ENCODE measurements at regions not wholly inside any gene's neighbourhood (a gene's known extent, or its start where the extent isn't known, plus 50 kb on each side); places are given as distances from the start of the nearest gene placed in this dataset.
A peak's percentile ranks its signal among the peaks of the same experiment; 100 is the strongest.
"Not testable (repeated sequence)": the region's sequence is repeated elsewhere in the genome, so short reads cannot be mapped to it uniquely, and the experiment has no call there.

- H3K4me1 Mint-ChIP-seq; POLR2A ChIA-PET; H3K27me3 Mint-ChIP-seq; H3K4me3 Mint-ChIP-seq; DNase-seq; H3K36me3 Mint-ChIP-seq (ENCODE audit: low read depth); H3K27ac Mint-ChIP-seq: not testable (repeated sequence)
- CTCF ChIA-PET: interaction anchor here (0.7 to 1.0 kb wide), 2 partner anchors 11 to 17 kb away, joined by 3 to 6 read pairs; no protein-coding TSS in a partner anchor
- peaks cover 12% of the 10 kb centered on the region for H3K9me3 Mint-ChIP-seq
Observed at GRCh38 chr19:13680708-13681360, 83.5 kb upstream of the MRI1 start.

GRCh38 chr19:13676967-13677366 lies 87.4 kb upstream of the MRI1 start:
- H3K27ac Mint-ChIP-seq; H3K27me3 Mint-ChIP-seq; DNase-seq; CTCF ChIA-PET; H3K36me3 Mint-ChIP-seq (ENCODE audit: low read depth); POLR2A ChIA-PET; H3K4me3 Mint-ChIP-seq; H3K4me1 Mint-ChIP-seq: not testable (repeated sequence)
- peaks cover 23% of the 10 kb centered on the region for H3K9me3 Mint-ChIP-seq

GRCh38 chr19:13672480-13673175 lies 91.7 kb upstream of the MRI1 start:
- H3K27ac Mint-ChIP-seq; CTCF ChIA-PET; H3K36me3 Mint-ChIP-seq (ENCODE audit: low read depth); H3K4me3 Mint-ChIP-seq; H3K27me3 Mint-ChIP-seq; H3K4me1 Mint-ChIP-seq; POLR2A ChIA-PET: not testable (repeated sequence)
- peak; percentile 47 for DNase-seq
- peaks cover 14% of the 10 kb centered on the region for H3K9me3 Mint-ChIP-seq

- POLR2A ChIA-PET: no interaction called here
- peaks cover 6% of the 10 kb centered on the region for H3K36me3 Mint-ChIP-seq (ENCODE audit: low read depth)
Observed at GRCh38 chr19:13670846-13671245, 93.5 kb upstream of the MRI1 start.

GRCh38 chr19:13669780-13670355 lies 94.5 kb upstream of the MRI1 start:
- H3K4me3 Mint-ChIP-seq: no peak overlapping the region
- H3K27me3 Mint-ChIP-seq: no peaks in the 10 kb centered on the region
- peaks cover 4% of the 10 kb centered on the region for H3K4me1 Mint-ChIP-seq
- POLR2A ChIA-PET: no interaction called here
- CTCF ChIA-PET: interaction anchor here (0.5 kb wide), 1 partner anchor 11 kb away, joined by 3 read pairs; no protein-coding TSS in a partner anchor
- H3K27ac Mint-ChIP-seq: no peak overlapping the region
- H3K36me3 Mint-ChIP-seq (ENCODE audit: low read depth): peaks cover 6% of the 10 kb centered on the region
- peaks cover 14% of the 10 kb centered on the region for H3K9me3 Mint-ChIP-seq
- no peak for DNase-seq

More at GRCh38 chr19:13670846-13671245, 93.5 kb upstream of the MRI1 start:
- peaks cover 4% of the 10 kb centered on the region for H3K4me1 Mint-ChIP-seq
- H3K27ac Mint-ChIP-seq: no peak overlapping the region
- no peaks in the 10 kb centered on the region for H3K27me3 Mint-ChIP-seq
- no peak for DNase-seq
- H3K4me3 Mint-ChIP-seq: no peak overlapping the region
- CTCF ChIA-PET: no interaction called here
- peaks cover 14% of the 10 kb centered on the region for H3K9me3 Mint-ChIP-seq

- ChIA-PET POLR2A (no interaction called here), CTCF (no interaction called here)
- DNase-seq: no peak
- no peak overlapping the region for H3K27ac Mint-ChIP-seq
- peaks cover 12% of the 10 kb centered on the region for H3K9me3 Mint-ChIP-seq
- H3K27me3 Mint-ChIP-seq: no peaks in the 10 kb centered on the region
- peaks cover 6% of the 10 kb centered on the region for H3K36me3 Mint-ChIP-seq (ENCODE audit: low read depth)
- no peak overlapping the region for H3K4me3 Mint-ChIP-seq
- H3K4me1 Mint-ChIP-seq: peaks cover 4% of the 10 kb centered on the region
Observed at GRCh38 chr19:13668964-13669363, 95.4 kb upstream of the MRI1 start.

- Mint-ChIP-seq H3K27me3 (no peaks in the 10 kb centered on the region), H3K27ac (no peak overlapping the region), H3K4me1 (no peaks in the 10 kb centered on the region), H3K4me3 (no peak overlapping the region), H3K9me3 (peaks cover 3% of the 10 kb centered on the region), H3K36me3 (ENCODE audit: low read depth) (no peaks in the 10 kb centered on the region)
- ChIA-PET CTCF (no interaction called here), POLR2A (no interaction called here)
- DNase-seq: no peak
Observed at GRCh38 chr19:13666165-13666564, 98.2 kb upstream of the MRI1 start.

- no peaks in the 10 kb centered on the region for H3K9me3 Mint-ChIP-seq
- POLR2A ChIA-PET: no interaction called here
- no peak for DNase-seq
- no peaks in the 10 kb centered on the region for H3K36me3 Mint-ChIP-seq (ENCODE audit: low read depth)
- no peaks in the 10 kb centered on the region for H3K27me3 Mint-ChIP-seq
- no peak overlapping the region for H3K4me3 Mint-ChIP-seq
- H3K4me1 Mint-ChIP-seq: no peaks in the 10 kb centered on the region
- CTCF ChIA-PET: no interaction called here
- no peak overlapping the region for H3K27ac Mint-ChIP-seq
Observed at GRCh38 chr19:13665125-13665905, 99.0 kb upstream of the MRI1 start.

- Mint-ChIP-seq H3K4me1 (peaks cover 4% of the 10 kb centered on the region), H3K27ac (no peak overlapping the region), H3K4me3 (no peak overlapping the region), H3K27me3 (no peaks in the 10 kb centered on the region), H3K9me3 (peaks cover 10% of the 10 kb centered on the region), H3K36me3 (ENCODE audit: low read depth) (no peaks in the 10 kb centered on the region)
- no peak for DNase-seq
- ChIA-PET POLR2A (no interaction called here), CTCF (interaction anchor here (0.6 kb wide), 1 partner anchor 35 kb away, joined by 3 read pairs; no protein-coding TSS in a partner anchor)
Observed at GRCh38 chr19:13652810-13653590, 111.3 kb upstream of the MRI1 start.

GRCh38 chr19:13646758-13647157 lies 117.6 kb upstream of the MRI1 start:
- CTCF ChIA-PET: interaction anchor here (0.6 kb wide), 1 partner anchor 38 kb away, joined by 6 read pairs; no protein-coding TSS in a partner anchor
- H3K27ac Mint-ChIP-seq: no peak overlapping the region
- DNase-seq: no peak
- POLR2A ChIA-PET: no interaction called here
- H3K4me3 Mint-ChIP-seq: no peak overlapping the region
- H3K36me3 Mint-ChIP-seq (ENCODE audit: low read depth): no peaks in the 10 kb centered on the region
- no peaks in the 10 kb centered on the region for H3K27me3 Mint-ChIP-seq
- H3K4me1 Mint-ChIP-seq: no peaks in the 10 kb centered on the region
- no peaks in the 10 kb centered on the region for H3K9me3 Mint-ChIP-seq

GRCh38 chr19:13644645-13645044 lies 119.7 kb upstream of the MRI1 start:
- DNase-seq: no peak
- H3K4me3 Mint-ChIP-seq: no peak overlapping the region
- ChIA-PET POLR2A (interaction anchor here (0.6 kb wide), 1 partner anchor 1204 kb away, joined by 3 read pairs; the partner anchor contains the start of gene ZNF443), CTCF (interaction anchor here (1.1 kb wide), 1 partner anchor 51 kb away, joined by 3 read pairs; no protein-coding TSS in a partner anchor)
- no peaks in the 10 kb centered on the region for H3K36me3 Mint-ChIP-seq (ENCODE audit: low read depth)
- no peak overlapping the region for H3K27ac Mint-ChIP-seq
- H3K27me3 Mint-ChIP-seq: no peaks in the 10 kb centered on the region
- H3K4me1 Mint-ChIP-seq: no peaks in the 10 kb centered on the region
- H3K9me3 Mint-ChIP-seq: no peaks in the 10 kb centered on the region

GRCh38 chr19:13640611-13641010 lies 123.7 kb upstream of the MRI1 start:
- Mint-ChIP-seq H3K36me3 (ENCODE audit: low read depth) (no peaks in the 10 kb centered on the region), H3K4me3 (no peak overlapping the region), H3K9me3 (no peaks in the 10 kb centered on the region), H3K27ac (no peak overlapping the region), H3K4me1 (no peaks in the 10 kb centered on the region), H3K27me3 (no peaks in the 10 kb centered on the region)
- no peak for DNase-seq
- ChIA-PET CTCF (interaction anchor here (0.6 kb wide), 1 partner anchor 221 kb away, joined by 4 read pairs; no protein-coding TSS in a partner anchor), POLR2A (no interaction called here)

Data from activated CD4-positive, alpha-beta T cell treated with anti-CD3 and anti-CD28 coated beads, Interleukin-2, amount 10 ng/mL, durations not matched to agents 7 days and 5 days (primary cell).